ENCODE measurements at regions not wholly inside any gene's neighbourhood (a gene's known extent, or its start where the extent isn't known, plus 50 kb on each side); places are given as distances from the start of the nearest gene placed in this dataset.

- no peak for DNase-seq (ENCODE audit: low read depth in 2 of 2)
Observed at GRCh38 chr2:45178854-45179253, 169.6 kb upstream of the SIX2 start.

GRCh38 chr2:45178359-45178758 is 169.1 kb upstream of the SIX2 start:
- DNase-seq (ENCODE audit: low read depth in 2 of 2): no peak

GRCh38 chr2:45177870-45178269 is 168.6 kb upstream of the SIX2 start:
- DNase-seq (ENCODE audit: low read depth in 2 of 2): no peak

- DNase-seq (ENCODE audit: low read depth in 2 of 2): no peak
Observed at GRCh38 chr2:45176390-45176789, 167.1 kb upstream of the SIX2 start.

GRCh38 chr2:45173513-45173912 is 164.3 kb upstream of the SIX2 start:
- no peak for DNase-seq (ENCODE audit: low read depth in 2 of 2)

DNA sequence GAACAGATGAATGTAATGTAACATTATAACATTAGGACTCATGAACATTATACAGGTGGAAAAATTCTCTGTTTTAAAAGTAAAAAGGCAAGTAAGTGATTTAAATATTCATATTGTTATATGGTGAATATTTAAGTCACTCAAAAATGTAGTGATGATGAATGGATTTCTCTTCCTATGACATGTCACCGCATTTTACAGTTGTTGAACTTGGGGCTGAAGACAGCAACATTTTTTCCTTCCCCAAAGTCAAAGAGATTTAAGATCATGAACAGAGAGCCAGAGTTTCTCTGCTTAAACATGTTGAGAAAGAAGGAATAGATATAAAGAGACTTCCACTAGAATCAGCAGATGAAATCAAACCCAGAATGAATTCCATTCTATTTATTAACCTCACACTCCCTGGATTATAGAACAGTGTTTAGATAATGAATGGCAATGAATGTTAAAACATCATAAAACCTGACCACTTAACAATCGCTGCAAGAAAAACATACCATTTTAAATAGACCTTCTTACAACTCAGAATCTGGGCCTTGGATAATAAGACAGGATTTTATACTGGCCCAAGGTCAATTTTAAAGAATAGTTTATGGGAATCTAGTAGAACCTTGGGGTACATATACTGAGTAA is 163.6 kb upstream of the SIX2 start:
- DNase-seq (ENCODE audit: low read depth in 2 of 2): no peak

- DNase-seq (ENCODE audit: low read depth in 2 of 2): no peak
Observed at GRCh38 chr2:45172142-45172541, 162.9 kb upstream of the SIX2 start.

GRCh38 chr2:45171136-45171501 is 161.9 kb upstream of the SIX2 start:
- no peak for DNase-seq (ENCODE audit: low read depth in 2 of 2)

DNA sequence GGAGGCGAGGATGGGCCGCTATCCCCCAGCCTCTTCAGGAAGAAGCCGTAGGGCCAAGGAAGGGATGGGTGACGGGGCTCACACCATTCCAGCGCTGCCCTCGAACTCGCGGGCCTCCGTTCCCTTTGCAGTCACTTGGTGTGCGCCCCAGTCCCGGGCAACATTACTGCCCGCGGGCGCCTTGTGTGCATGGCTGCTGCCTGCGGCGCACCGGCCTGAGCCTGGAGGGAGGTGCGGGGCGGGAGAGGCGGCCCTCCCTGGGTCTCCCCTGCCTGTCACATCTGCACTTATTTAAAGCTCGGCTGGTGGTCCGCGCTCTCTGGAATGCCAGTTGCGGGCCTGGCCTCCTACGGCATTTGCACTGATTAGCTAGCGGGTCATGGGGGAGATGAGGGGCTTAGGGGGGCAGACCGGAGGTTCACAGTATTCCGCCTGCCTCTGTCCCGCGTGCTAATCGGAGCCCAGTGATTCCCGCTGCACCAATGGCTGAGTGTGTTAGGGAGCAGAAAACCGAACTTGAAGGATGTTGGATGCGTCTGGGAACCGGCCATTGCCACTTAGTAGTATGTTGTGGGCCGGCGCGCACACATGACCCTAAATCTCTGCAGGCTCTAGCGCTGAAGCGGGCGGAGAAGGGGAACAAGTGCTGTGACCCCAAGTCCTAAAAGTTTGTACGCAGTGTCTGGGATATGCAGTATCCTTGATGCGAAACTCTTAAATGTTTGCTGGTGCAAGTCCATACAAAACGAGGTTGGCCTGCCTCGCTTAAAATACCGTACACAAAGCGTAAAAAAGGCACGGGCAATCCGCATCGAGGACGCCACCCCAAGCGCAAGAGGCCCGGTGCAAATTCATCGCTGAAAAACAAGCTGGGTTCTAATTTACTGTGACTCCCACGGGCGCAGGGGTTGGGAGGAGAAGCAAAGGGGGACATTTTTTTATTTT is 161.2 kb upstream of the SIX2 start:
- DNase-seq (ENCODE audit: low read depth in 2 of 2): no peak

GRCh38 chr2:45169339-45170190 is 160.3 kb upstream of the SIX2 start:
- DNase-seq (ENCODE audit: low read depth in 2 of 2): no peak

- DNase-seq (ENCODE audit: low read depth in 2 of 2): no peak
Observed at GRCh38 chr2:45168711-45169338, 159.6 kb upstream of the SIX2 start.

DNA sequence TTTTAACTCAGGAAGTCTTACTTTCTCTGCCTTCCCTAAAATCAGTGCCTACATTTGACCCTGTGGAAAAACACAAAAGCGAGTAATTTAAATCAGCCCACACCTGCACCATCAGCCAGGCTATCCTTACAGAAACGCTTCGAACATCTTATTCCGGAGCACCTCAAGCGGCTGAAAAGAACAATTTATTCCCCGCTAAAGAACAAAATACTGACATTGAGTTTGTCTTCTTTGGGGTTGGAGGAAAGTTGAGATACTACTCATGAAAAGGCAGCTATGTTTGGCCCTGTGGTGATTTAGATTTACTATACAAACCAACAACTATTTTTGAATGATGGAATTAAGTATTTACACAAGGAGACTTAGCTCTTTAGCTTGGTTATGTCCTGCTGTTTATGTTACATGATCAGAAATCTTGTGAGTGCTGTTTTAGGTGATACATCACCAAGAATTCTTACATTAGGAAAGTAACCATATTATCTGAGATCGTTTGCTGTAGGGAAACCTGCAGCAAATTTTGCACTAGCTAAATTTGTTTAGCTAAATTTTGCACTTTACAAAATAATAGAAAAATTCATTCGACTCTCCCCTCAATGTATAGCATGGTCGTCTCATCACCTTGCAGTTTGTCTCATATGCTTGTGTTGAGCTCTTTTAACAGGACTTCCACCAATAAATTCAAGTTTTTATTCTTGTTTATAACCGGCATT is 158.8 kb upstream of the SIX2 start:
- DNase-seq (ENCODE audit: low read depth in 2 of 2): no peak

DNA sequence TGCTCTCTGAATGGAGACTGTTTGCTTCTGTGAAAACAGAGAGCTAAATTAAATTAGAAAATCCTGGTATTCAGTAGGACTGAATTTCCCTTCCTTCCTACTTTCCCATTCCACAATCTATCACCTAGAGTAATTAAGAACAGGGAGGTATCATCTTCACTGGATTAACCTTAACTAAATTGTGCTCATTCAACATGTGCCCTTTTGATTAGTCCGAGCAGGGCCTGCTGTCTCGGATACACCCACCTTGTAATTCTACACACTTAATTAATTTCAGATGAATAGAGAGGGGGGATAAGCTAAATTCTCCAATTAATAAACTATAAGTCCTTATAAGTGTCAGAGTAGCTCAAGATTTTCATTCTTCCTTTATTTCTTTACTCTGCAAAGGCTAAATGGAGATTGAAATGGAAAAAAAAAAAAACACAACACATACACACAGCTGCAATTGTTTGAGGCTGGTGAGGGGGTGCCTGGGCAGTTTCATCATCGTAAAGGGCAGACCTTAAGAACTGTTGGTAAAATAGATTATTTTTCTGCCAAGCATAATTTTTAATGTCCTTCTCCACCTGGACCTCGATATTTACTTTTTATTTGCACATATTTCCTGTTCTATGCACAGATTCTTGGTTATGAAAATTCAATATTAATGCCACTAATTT is 157.1 kb upstream of the SIX2 start:
- no peak for DNase-seq (ENCODE audit: low read depth in 2 of 2)

DNA sequence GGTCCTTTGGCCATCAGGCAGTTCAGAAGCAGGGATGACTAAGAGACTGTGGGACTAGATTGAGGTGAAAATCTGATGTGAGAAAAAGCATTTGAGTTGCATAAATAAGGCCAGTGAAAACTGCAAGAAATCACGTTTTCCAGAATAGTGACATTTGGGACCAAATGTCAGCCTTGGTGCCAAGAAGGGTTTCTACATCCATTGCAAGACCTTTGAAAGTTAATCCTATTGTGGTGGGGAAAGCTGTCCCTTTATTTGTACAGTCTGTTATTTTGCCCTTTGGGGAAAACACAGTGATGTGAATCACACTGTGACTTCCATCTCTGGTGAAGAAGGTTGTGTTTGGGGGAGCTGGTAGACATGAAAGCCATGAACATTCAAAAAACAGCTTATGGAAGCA is 153.5 kb upstream of the SIX2 start:
- DNase-seq (ENCODE audit: low read depth in 2 of 2): no peak

GRCh38 chr2:45156605-45157004 is 147.4 kb upstream of the SIX2 start:
- DNase-seq (ENCODE audit: low read depth in 2 of 2): no peak

DNA sequence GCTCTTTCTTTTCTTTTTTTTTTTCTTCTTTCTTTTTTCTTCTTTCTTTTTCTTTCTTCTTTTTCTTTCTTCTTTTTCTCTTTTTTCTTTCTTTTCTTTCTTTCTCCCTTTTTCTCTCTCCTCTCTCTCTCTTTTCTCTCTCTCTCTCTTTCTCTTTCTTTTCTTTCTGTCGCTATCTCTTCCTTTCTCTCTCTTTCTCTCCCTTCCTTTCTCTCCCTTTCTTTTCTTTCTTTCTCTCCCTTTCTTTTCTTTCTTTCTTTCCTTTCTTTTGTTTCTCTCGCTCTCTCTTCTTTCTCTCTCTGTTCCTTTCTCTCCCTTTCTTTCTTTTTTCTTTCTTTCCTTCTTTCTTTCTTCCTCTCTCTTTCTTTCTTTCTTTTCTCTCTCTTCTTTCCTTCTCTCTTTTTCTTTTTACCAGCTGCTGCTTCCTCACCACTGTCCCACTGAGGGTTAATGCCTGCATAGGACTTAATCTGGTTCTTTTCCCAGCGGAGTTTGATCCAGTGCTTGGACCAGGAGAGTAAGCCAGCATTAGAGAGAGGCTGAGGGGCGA is 145.4 kb upstream of the SIX2 start:
- no peak for DNase-seq (ENCODE audit: low read depth in 2 of 2)

- DNase-seq (ENCODE audit: low read depth in 2 of 2): no peak
Observed at GRCh38 chr2:45154144-45154543, 144.9 kb upstream of the SIX2 start.

DNA sequence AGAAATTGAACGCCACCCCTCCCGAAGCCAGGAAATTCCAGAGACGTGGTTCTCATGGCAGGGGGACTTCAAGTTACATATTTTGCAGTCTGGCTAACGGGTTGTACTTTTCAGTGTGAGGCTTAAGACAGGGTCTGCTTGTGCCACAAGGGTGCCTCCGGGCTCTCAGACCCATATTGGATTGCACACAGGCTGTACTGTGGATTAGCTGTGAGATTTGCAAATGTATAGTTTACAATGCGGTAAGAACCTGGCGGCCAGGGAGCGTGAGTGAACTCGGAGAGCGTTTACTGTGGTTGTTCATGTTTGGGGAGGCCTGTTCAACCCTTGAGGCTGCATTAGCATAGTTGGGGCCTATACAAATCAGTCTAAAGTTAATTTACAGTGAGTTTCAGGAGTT is 143.9 kb upstream of the SIX2 start:
- DNase-seq (ENCODE audit: low read depth in 2 of 2): no peak

DNA sequence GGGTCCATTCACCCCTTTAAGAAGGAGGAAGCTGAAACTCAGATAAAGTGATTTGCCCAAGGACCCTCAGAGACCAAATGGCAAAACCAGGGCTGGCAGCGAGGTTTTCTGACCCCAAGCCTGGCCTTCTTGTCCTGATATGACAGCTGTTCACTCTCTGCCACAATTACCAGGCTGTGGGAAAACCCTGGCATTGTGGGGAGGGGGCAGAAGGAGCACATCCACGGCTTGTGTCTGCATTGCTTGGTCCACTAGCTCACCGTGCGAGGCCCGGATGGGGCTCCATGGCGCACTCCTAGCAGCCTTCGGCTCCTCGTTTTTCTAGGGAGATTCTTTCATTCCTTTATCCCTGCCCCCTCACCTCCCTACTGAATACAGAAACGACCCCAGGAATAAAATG is 143.4 kb upstream of the SIX2 start:
- DNase-seq (ENCODE audit: low read depth in 2 of 2): no peak

DNA sequence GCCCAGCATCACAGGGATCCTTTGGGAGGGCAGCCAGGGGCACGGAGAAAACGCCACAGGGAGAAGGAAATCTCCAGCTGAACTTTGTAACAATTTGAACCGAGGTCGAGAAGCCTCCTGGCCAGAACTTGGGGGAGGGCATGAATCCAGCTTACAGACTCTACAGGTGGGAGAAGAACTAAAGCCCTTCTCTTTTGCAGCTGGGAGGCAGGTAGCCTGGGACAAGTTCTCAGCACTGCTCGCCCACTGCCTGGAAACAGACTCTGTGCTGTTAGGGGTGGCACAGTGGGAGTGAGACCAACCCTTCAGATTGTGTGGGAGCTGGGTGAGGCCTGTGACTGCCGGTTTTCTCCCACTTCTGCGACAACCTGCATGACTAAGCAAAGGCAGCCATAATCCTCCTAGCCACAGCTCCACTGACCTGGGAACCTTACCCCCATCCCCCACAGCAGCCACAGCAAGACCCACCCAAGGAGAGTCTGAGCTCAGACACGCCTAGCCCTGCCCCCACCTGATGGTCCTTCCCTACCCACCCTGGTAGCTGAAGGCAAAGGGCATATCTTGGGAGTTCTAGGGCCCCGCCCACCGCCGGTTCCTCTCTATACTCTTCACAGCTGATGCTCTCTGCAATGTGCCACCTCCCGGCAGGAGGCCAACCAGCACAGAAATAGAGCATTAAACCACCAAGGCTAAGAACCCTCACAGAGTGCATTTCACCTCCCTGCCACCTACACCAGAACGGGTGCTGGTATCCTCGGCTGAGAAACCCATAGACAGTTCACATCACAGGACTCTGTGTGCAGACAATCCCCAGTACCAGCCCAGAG is 136.0 kb upstream of the SIX2 start:
- no peak for DNase-seq (ENCODE audit: low read depth in 2 of 2)

Measured in stimulated activated CD8-positive, alpha-beta memory T cell treated with anti-CD3 and anti-CD28 coated beads, Interleukin-15, amount 100 ng/mL, for 48 hours (primary cell).